SU-DHL-6 (cell line): ENCODE measurements at regions not wholly inside any gene's neighbourhood (a gene's known extent, or its start where the extent isn't known, plus 50 kb on each side); places are given as distances from the start of the nearest gene placed in this dataset.
"Not testable (repeated sequence)": the region's sequence is repeated elsewhere in the genome, so short reads cannot be mapped to it uniquely, and the experiment has no call there.

Source experiments
- H2AFZ ChIP-seq: fragments of 200-600 bp; sonication (generic); 2 replicates; pipeline ENCODE4 v1.6.1; 2014; ENCODE audit warnings: low read depth, mild to moderate bottlenecking, moderate library complexity, mixed read lengths, antibody characterized with exemption, low read length; ENCODE audit not compliant: severe bottlenecking
- H3F3A ChIP-seq: fragments of 200-600 bp; shearing (Covaris generic); 2 replicates; pipeline ENCODE4 v1.6.0; 2016; ENCODE audit warnings: antibody characterized with exemption, mild to moderate bottlenecking; ENCODE audit not compliant: insufficient read depth
- H3K27ac ChIP-seq: fragments of 200-600 bp; sonication (generic); 2 replicates; pipeline ENCODE4 v1.5.1; 2016; ENCODE audit warnings: low read depth, mild to moderate bottlenecking, low read length, moderate library complexity, mixed read lengths
- H3K27me3 ChIP-seq: fragments of 200-600 bp; sonication (generic), shearing (Covaris generic); 2 replicates; pipeline ENCODE4 v1.6.0; 2014; ENCODE audit warnings: mild to moderate bottlenecking, low read length
- H3K36me3 ChIP-seq: fragments of 200-600 bp; sonication (generic); 2 replicates; pipeline ENCODE4 v1.6.1; 2014; ENCODE audit warnings: mild to moderate bottlenecking, low read length, mixed read lengths
- H3K4me2 ChIP-seq: fragments of 300-600, 200-600 bp; shearing (Covaris generic), sonication (generic); 2 replicates; pipeline ENCODE4 v1.6.0; 2014; ENCODE audit warnings: low read length, low read depth, mild to moderate bottlenecking; ENCODE audit not compliant: poor library complexity, severe bottlenecking
- H3K4me3 ChIP-seq: fragments of 200-600 bp; sonication (generic); 2 replicates; pipeline ENCODE4 v1.5.1; 2014; ENCODE audit warnings: antibody characterized with exemption, low read length, mild to moderate bottlenecking, mixed read lengths; ENCODE audit not compliant: insufficient read depth, poor library complexity, severe bottlenecking
- H3K79me2 ChIP-seq: fragments of 200-600 bp; sonication (generic); 2 replicates; pipeline ENCODE4 v1.6.1; 2014; ENCODE audit warnings: mild to moderate bottlenecking, low read length, moderate library complexity; ENCODE audit not compliant: insufficient read depth
- H3K9ac ChIP-seq: fragments of 200-600 bp; sonication (generic); 2 replicates; pipeline ENCODE4 v1.7.0; 2014; ENCODE audit warnings: mild to moderate bottlenecking, low read length
- H3K9me2 ChIP-seq: fragments of 200-600 bp; sonication (generic); replicated peaks from 2 replicates; pipeline ENCODE4 v1.6.1; 2014; ENCODE audit warnings: low read length; ENCODE audit not compliant: insufficient read depth
- H3K9me3 ChIP-seq: fragments of 200-600 bp; sonication (generic); 2 replicates; pipeline ENCODE4 v1.6.1; 2014; ENCODE audit warnings: low read length, mixed read lengths; ENCODE audit not compliant: insufficient read depth
- H4K20me1 ChIP-seq: fragments of 200-600 bp; sonication (generic); 2 replicates; pipeline ENCODE4 v1.6.1; 2014; ENCODE audit warnings: low read depth, mild to moderate bottlenecking, antibody characterized with exemption, low read length, moderate library complexity, mixed read lengths
- EZH2phosphoT487 ChIP-seq: fragments of 200-600 bp; sonication (generic), shearing (Covaris generic); conservative IDR thresholded peaks from 2 replicates; pipeline ENCODE4 v1.6.1; 2018; ENCODE audit warnings: mild to moderate bottlenecking, antibody characterized with exemption, low read length, moderate library complexity, mixed read lengths
- TF ChIP-seq, protein P1 (sequence below): fragments of 200-600 bp; sonication (generic); IDR thresholded peaks from one replicate; pipeline ENCODE4 v1.5.1; 2017; ENCODE audit warnings: antibody characterized with exemption, mild to moderate bottlenecking, low read length, moderate library complexity; ENCODE audit not compliant: insufficient read depth, poor library complexity, severe bottlenecking

GRCh38 chr6:144379356-144379755 lies 94.2 kb downstream of the UTRN start:
- Histone ChIP-seq H3K9ac (no peak overlapping the region), H2AFZ (no peak overlapping the region), H3K4me2 (no peak overlapping the region), H3K9me3 (no peaks in the 10 kb centered on the region), H3K9me2 (no peaks in the 10 kb centered on the region), H3K36me3 (no peaks in the 10 kb centered on the region), H3K27ac (no peak overlapping the region), H3K79me2 (no peaks in the 10 kb centered on the region), H3K4me3 (no peak overlapping the region), H3F3A (no peaks in the 10 kb centered on the region), H3K27me3 (no peaks in the 10 kb centered on the region), H4K20me1 (no peaks in the 10 kb centered on the region)
- TF ChIP-seq EZH2phosphoT487, result no peak
- TF ChIP-seq, protein P1, sequence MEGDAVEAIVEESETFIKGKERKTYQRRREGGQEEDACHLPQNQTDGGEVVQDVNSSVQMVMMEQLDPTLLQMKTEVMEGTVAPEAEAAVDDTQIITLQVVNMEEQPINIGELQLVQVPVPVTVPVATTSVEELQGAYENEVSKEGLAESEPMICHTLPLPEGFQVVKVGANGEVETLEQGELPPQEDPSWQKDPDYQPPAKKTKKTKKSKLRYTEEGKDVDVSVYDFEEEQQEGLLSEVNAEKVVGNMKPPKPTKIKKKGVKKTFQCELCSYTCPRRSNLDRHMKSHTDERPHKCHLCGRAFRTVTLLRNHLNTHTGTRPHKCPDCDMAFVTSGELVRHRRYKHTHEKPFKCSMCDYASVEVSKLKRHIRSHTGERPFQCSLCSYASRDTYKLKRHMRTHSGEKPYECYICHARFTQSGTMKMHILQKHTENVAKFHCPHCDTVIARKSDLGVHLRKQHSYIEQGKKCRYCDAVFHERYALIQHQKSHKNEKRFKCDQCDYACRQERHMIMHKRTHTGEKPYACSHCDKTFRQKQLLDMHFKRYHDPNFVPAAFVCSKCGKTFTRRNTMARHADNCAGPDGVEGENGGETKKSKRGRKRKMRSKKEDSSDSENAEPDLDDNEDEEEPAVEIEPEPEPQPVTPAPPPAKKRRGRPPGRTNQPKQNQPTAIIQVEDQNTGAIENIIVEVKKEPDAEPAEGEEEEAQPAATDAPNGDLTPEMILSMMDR, result no peak

GRCh38 chr6:144381499-144381898 lies 96.4 kb downstream of the UTRN start:
- not testable (repeated sequence) for H3K4me2 ChIP-seq, H3K36me3 ChIP-seq, H3K27ac ChIP-seq, H3F3A ChIP-seq, H3K27me3 ChIP-seq, H3K9ac ChIP-seq, H3K9me2 ChIP-seq, H3K79me2 ChIP-seq, H3K4me3 ChIP-seq, H3K9me3 ChIP-seq, H4K20me1 ChIP-seq, H2AFZ ChIP-seq

DNA sequence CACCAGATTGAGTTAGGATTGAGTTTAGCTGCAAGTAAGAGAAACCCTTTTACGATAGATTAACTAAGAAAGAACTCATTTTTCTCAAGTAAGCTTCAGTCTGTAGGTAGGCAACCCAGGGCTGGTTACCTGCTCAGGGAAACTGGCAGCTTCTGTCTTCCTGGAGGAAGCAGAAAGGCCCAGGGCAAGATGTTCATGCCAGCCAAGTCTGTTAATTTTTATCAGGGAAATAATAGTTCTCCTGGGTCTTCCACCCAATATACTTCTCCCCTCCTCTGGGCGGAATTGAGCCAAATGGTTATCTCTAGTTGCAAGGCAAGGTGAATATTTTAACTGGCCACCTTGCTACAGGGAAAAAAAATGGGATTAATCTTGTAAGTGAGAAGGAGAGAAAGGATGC lies 98.2 kb downstream of the UTRN start:
- TF ChIP-seq, protein P1, result no peak
- no peak for TF ChIP-seq EZH2phosphoT487
- H3F3A ChIP-seq, result no peaks in the 10 kb centered on the region
- no peak overlapping the region for H2AFZ ChIP-seq
- no peaks in the 10 kb centered on the region for H3K27me3 ChIP-seq
- no peaks in the 10 kb centered on the region for H3K9me3 ChIP-seq
- no peak overlapping the region for H3K9ac ChIP-seq
- no peak overlapping the region for H3K4me2 ChIP-seq
- no peak overlapping the region for H3K4me3 ChIP-seq
- H3K9me2 ChIP-seq, result no peaks in the 10 kb centered on the region
- no peak overlapping the region for H3K27ac ChIP-seq
- no peaks in the 10 kb centered on the region for H4K20me1 ChIP-seq
- no peaks in the 10 kb centered on the region for H3K36me3 ChIP-seq
- no peaks in the 10 kb centered on the region for H3K79me2 ChIP-seq

DNA sequence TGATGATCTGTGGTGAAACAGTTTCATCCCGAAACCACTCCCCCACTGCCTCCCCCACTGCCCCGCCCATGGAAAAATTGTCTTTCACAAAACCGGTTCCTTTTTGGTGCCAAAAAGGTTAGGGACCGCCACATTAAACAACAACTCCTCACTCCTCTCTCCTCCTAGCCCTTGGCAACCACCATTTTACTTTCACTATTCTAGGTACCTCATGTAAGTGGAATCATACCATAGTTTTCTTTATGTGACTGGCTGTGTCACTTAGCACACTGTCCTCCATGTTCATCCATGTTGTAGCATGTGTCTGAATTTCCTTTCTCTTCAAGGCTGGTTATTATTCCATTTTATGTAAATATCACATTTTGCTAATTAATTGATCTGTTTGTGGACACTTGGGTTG lies 99.3 kb downstream of the UTRN start:
- Histone ChIP-seq H3F3A (no peaks in the 10 kb centered on the region), H3K27me3 (no peaks in the 10 kb centered on the region), H4K20me1 (no peaks in the 10 kb centered on the region), H3K9me2 (no peaks in the 10 kb centered on the region), H3K9me3 (no peaks in the 10 kb centered on the region), H3K4me2 (no peak overlapping the region), H3K9ac (no peak overlapping the region), H2AFZ (no peak overlapping the region), H3K36me3 (no peaks in the 10 kb centered on the region), H3K27ac (no peak overlapping the region), H3K79me2 (no peaks in the 10 kb centered on the region), H3K4me3 (no peak overlapping the region)
- TF ChIP-seq, protein P1, result no peak
- no peak for TF ChIP-seq EZH2phosphoT487

DNA sequence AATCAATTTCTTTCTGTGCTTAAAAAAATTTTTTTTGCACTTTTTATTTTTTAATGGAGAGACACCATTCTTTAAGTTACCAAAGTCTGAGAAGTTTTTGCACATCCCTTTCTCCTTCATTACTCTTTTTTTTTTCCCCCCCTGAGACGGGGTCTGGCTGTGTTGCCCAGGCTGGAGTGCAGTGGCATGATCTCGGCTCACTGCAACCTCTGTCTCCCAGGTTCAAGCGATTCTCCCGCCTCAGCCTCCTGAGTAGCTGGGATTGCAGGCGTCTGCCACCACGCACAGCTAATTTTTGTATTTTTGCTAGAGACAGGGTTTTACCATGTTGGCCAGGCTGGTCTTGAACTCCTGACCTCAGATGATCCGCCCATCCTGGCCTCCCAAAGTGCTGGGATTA lies 104.3 kb downstream of the UTRN start:
- not testable (repeated sequence) for H3K4me2 ChIP-seq, H3K36me3 ChIP-seq, H3K27ac ChIP-seq, H3F3A ChIP-seq, H3K4me3 ChIP-seq, H2AFZ ChIP-seq, H3K9me3 ChIP-seq, H3K9ac ChIP-seq, H3K79me2 ChIP-seq, H4K20me1 ChIP-seq, H3K27me3 ChIP-seq, H3K9me2 ChIP-seq
